Smooth muscle cell (in vitro differentiated cells): ENCODE measurements at regions not wholly inside any gene's neighbourhood (a gene's known extent, or its start where the extent isn't known, plus 50 kb on each side); places are given as distances from the start of the nearest gene placed in this dataset.

Experiments used
- DNase-seq: peaks from one replicate; lab custom pipeline; 2025; ENCODE audit not compliant: unreplicated experiment; lab: John Stamatoyannopoulos, UW
- H2AFZ ChIP-seq: fragments of 200-600 bp; sonication (generic); 2 replicates; pipeline ENCODE4 v1.6.0; 2016; ENCODE audit warnings: antibody characterized with exemption, low read depth, mild to moderate bottlenecking
- H3F3A ChIP-seq: fragments of 200-600 bp; sonication (generic); 2 replicates; pipeline ENCODE4 v1.6.0; 2017; ENCODE audit warnings: antibody characterized with exemption, low read depth
- H3K27ac ChIP-seq: fragments of 200-600 bp; sonication (generic); 2 replicates; pipeline ENCODE4 v1.5.1; 2016; ENCODE audit warnings: low read depth, mild to moderate bottlenecking
- H3K27me3 ChIP-seq: fragments of 200-600 bp; sonication (generic); 2 replicates; pipeline ENCODE4 v1.6.1; 2016; ENCODE audit warnings: low read depth, mild to moderate bottlenecking
- H3K36me3 ChIP-seq: fragments of 200-600 bp; sonication (generic); 2 replicates; pipeline ENCODE4 v1.5.1; 2016; ENCODE audit warnings: low read depth
- H3K4me1 ChIP-seq: fragments of 200-600 bp; sonication (generic); 2 replicates; pipeline ENCODE4 v1.5.1; 2016; ENCODE audit warnings: low read depth
- H3K4me2 ChIP-seq: fragments of 200-600 bp; sonication (generic); 2 replicates; pipeline ENCODE4 v1.6.0; 2016; ENCODE audit warnings: mild to moderate bottlenecking
- H3K4me3 ChIP-seq: fragments of 200-600 bp; sonication (generic); 2 replicates; pipeline ENCODE4 v1.5.1; 2016; ENCODE audit warnings: mild to moderate bottlenecking
- H3K79me2 ChIP-seq: fragments of 200-600 bp; sonication (generic); 2 replicates; pipeline ENCODE4 v1.6.0; 2016; ENCODE audit warnings: low read depth, mild to moderate bottlenecking
- H3K9ac ChIP-seq: fragments of 200-600 bp; sonication (generic); 2 replicates; pipeline ENCODE4 v1.6.0; 2016; ENCODE audit warnings: low read depth
- H3K9me3 ChIP-seq: fragments of 200-600 bp; sonication (generic); replicated peaks from 2 replicates; pipeline ENCODE4 v1.5.1; 2016; ENCODE audit warnings: low read depth
- H4K20me1 ChIP-seq: fragments of 200-600 bp; sonication (generic); 2 replicates; pipeline ENCODE4 v1.6.0; 2016; ENCODE audit warnings: low read depth
- WGBS: methylation state at CpG from one replicate; pipeline ENCODE4 v1.1.7; 2016; ENCODE audit warnings: low lambda C conversion rate; 5-methylcytosine and 5-hydroxymethylcytosine counted together
- TF ChIP-seq, protein P1 (sequence below): fragments of 200-600 bp; sonication (generic); IDR thresholded peaks from 2 replicates; pipeline ENCODE4 v1.5.1; 2017; ENCODE audit warnings: borderline replicate concordance, mild to moderate bottlenecking, antibody characterized with exemption; ENCODE audit not compliant: insufficient read depth, poor library complexity, severe bottlenecking

DNA sequence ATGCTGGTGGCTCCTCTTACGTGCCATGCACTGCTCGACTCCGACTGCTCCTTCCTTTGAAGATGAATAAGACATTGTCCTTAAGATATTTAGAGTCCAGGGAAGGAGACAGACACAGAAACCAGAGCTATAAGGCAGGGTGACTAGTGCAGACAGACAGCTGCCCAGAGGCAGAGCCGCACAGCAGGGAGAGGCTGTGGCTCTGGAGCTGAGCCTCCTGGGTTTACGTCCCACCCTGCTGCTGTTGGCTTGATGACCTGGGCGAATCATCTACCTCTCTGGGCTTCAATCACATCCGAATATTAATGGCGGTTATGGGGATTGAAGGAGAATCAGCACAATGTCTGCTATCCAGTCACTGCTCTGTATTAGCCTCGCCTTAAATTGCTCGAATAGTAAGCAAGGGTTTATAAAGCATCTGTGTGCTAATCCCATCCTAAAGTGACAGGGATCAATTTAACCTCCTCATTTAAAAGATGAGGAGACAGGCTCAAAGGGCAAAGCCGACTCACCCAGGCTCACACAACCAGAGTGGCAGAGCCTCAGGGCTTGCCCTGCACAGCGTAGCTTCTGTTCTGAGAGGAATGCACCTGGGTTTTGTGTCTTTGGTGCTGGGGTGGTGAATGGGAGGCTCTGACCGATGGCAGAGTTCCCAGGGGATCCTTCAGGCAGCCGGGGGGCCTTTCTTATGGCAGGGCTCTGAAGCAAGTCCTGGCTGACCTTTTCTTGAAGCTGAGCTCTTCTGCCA lies 284.1 kb downstream of the MYCN start:
- Histone ChIP-seq H3K4me1 (peaks cover 29% of the 10 kb centered on the region), H3F3A (no peaks in the 10 kb centered on the region), H3K9ac (no peak overlapping the region), H3K36me3 (no peaks in the 10 kb centered on the region), H4K20me1 (no peaks in the 10 kb centered on the region), H3K27ac (no peak overlapping the region), H3K4me2 (no peak overlapping the region), H3K79me2 (no peaks in the 10 kb centered on the region), H2AFZ (no peak overlapping the region), H3K27me3 (no peaks in the 10 kb centered on the region), H3K9me3 (no peaks in the 10 kb centered on the region), H3K4me3 (no peak overlapping the region)
- TF ChIP-seq, protein P1, sequence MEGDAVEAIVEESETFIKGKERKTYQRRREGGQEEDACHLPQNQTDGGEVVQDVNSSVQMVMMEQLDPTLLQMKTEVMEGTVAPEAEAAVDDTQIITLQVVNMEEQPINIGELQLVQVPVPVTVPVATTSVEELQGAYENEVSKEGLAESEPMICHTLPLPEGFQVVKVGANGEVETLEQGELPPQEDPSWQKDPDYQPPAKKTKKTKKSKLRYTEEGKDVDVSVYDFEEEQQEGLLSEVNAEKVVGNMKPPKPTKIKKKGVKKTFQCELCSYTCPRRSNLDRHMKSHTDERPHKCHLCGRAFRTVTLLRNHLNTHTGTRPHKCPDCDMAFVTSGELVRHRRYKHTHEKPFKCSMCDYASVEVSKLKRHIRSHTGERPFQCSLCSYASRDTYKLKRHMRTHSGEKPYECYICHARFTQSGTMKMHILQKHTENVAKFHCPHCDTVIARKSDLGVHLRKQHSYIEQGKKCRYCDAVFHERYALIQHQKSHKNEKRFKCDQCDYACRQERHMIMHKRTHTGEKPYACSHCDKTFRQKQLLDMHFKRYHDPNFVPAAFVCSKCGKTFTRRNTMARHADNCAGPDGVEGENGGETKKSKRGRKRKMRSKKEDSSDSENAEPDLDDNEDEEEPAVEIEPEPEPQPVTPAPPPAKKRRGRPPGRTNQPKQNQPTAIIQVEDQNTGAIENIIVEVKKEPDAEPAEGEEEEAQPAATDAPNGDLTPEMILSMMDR: no peak
- no peak for DNase-seq
- WGBS: 50% methylated on average over 14 of the region's 14 CpGs

DNA sequence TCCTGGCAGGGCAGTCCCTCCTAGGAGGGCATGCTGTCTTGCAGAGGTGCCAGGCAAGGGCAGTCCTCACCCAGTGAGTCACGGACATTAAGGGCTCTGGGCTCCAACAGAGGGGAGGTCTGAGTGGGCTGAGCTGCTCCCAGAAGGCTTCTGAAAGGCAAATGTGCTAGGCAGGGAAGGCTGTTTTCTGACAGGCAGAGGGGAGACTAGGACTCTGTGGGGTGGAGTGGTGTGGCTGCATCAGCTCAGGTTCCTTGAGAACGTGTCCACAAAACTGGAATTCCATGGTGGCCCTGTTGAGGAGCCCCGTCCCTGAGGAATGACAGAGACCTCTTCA lies 283.5 kb downstream of the MYCN start:
- no peaks in the 10 kb centered on the region for H4K20me1 ChIP-seq
- TF ChIP-seq, protein P1: no peak
- no peaks in the 10 kb centered on the region for H3K9me3 ChIP-seq
- no peak overlapping the region for H3K27ac ChIP-seq
- H3F3A ChIP-seq: no peaks in the 10 kb centered on the region
- no peaks in the 10 kb centered on the region for H3K27me3 ChIP-seq
- peaks cover 29% of the 10 kb centered on the region for H3K4me1 ChIP-seq
- no peak for DNase-seq
- no peak overlapping the region for H3K9ac ChIP-seq
- WGBS: 53% methylated on average over 3 of the region's 3 CpGs
- H3K4me2 ChIP-seq: no peak overlapping the region
- H3K36me3 ChIP-seq: no peaks in the 10 kb centered on the region
- H3K4me3 ChIP-seq: no peak overlapping the region
- no peak overlapping the region for H2AFZ ChIP-seq
- H3K79me2 ChIP-seq: no peaks in the 10 kb centered on the region

DNA sequence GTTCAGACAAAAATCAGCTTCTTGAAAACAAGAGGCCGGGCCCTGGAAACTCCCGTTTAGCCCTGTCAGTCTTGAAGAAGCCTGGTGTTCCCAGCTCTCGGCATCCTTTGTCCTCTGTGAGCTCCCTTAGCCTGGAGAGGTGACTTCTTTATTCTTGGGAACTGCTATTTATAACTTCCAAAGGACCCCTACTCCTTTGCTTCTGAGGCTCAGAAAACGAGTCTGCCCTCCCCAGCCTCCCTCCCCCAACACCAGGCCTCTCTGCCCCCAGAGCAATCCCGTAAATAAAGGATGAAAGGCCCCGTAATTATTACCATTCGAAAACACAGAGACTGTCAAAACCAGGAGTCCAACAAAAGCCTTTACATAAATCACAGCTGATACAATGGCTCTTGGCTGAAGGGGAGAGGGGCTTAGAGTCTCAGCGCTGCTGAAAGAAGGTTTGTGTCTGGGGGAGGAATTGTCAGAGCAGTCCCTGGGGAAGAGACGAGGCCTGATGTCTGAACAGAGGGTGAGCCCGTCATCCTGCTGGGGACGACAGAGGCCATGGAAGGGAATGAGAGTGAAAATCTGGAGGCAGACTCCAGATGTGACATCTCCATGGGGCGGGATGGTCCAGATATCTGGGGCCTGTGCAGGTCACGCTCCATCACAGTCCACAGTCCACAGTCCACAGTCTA lies 283.0 kb downstream of the MYCN start:
- no peak overlapping the region for H3K9ac ChIP-seq

More for the DNA sequence above, 283.0 kb downstream of the MYCN start:
- Histone ChIP-seq H3K27me3 (no peaks in the 10 kb centered on the region), H3K4me3 (no peak overlapping the region), H3K36me3 (no peaks in the 10 kb centered on the region), H3K79me2 (no peaks in the 10 kb centered on the region), H4K20me1 (no peaks in the 10 kb centered on the region), H3F3A (no peaks in the 10 kb centered on the region), H3K9me3 (no peaks in the 10 kb centered on the region), H3K27ac (no peak overlapping the region), H3K4me2 (no peak overlapping the region), H3K4me1 (peaks cover 29% of the 10 kb centered on the region), H2AFZ (no peak overlapping the region)
- TF ChIP-seq, protein P1: no peak
- 41% methylated on average over 13 of the region's 13 CpGs for WGBS
- DNase-seq: no peak
